ENCODE measurements at regions not wholly inside any gene's neighbourhood (a gene's known extent, or its start where the extent isn't known, plus 50 kb on each side); places are given as distances from the start of the nearest gene placed in this dataset.
"Not testable (repeated sequence)": the region's sequence is repeated elsewhere in the genome, so short reads cannot be mapped to it uniquely, and the experiment has no call there.

- H3K4me3 ChIP-seq (ENCODE audit: control insufficient read depth, low read depth, low read length), result not testable (repeated sequence)
Observed at GRCh38 chr2:95775193-95775531, 183.4 kb downstream of the TRIM43 start.

More at GRCh38 chr2:95775193-95775531, 183.4 kb downstream of the TRIM43 start:
- DNase-seq (ENCODE audit: low read depth), result not testable (repeated sequence)

All from AG09309 (cell line).